HG03457 (cell line): ENCODE measurements at regions not wholly inside any gene's neighbourhood (a gene's known extent, or its start where the extent isn't known, plus 50 kb on each side); places are given as distances from the start of the nearest gene placed in this dataset.
"Not testable (repeated sequence)": the region's sequence is repeated elsewhere in the genome, so short reads cannot be mapped to it uniquely, and the experiment has no call there.

Source experiments
- ATAC-seq: cut with Tn5 transposase; IDR thresholded peaks from one replicate; pipeline ENCODE4 v1.9.1; 2021; ENCODE audit warnings: moderate number of reproducible peaks; ENCODE audit not compliant: unreplicated experiment

- no peak for ATAC-seq
Measured at GRCh38 chr12:105455261-105455660, 124.8 kb downstream of the C12orf75 start.

GRCh38 chr12:105457026-105457425 is 126.5 kb downstream of the C12orf75 start:
- no peak for ATAC-seq

- no peak for ATAC-seq
Measured at GRCh38 chr12:105459760-105460330, 129.4 kb downstream of the C12orf75 start.

- no peak for ATAC-seq
Measured at GRCh38 chr12:105461271-105461943, 130.9 kb downstream of the C12orf75 start.

- ATAC-seq: no peak
Measured at GRCh38 chr12:105461944-105462762, 131.7 kb downstream of the C12orf75 start.

- no peak for ATAC-seq
Measured at GRCh38 chr12:105462831-105463230, 132.3 kb downstream of the C12orf75 start.

- ATAC-seq: no peak
Measured at GRCh38 chr12:105464406-105464805, 133.9 kb downstream of the C12orf75 start.

- ATAC-seq: no peak
Measured at GRCh38 chr12:105466231-105466900, 135.9 kb downstream of the C12orf75 start.

- ATAC-seq: no peak
Measured at GRCh38 chr12:105466901-105467598, 136.6 kb downstream of the C12orf75 start.

- ATAC-seq: no peak
Measured at GRCh38 chr12:105467710-105468366, 137.3 kb downstream of the C12orf75 start.

- ATAC-seq: no peak
Measured at GRCh38 chr12:105468464-105468863, 138.0 kb downstream of the C12orf75 start.

- no peak for ATAC-seq
Measured at GRCh38 chr12:105469211-105469610, 138.7 kb downstream of the C12orf75 start.

GRCh38 chr12:105469701-105470100 is 139.2 kb downstream of the C12orf75 start:
- ATAC-seq: no peak

- ATAC-seq: no peak
Measured at GRCh38 chr12:105470102-105470501, 139.6 kb downstream of the C12orf75 start.

GRCh38 chr12:105470601-105471000 is 140.1 kb downstream of the C12orf75 start:
- no peak for ATAC-seq

- no peak for ATAC-seq
Measured at GRCh38 chr12:105474672-105475071, 144.2 kb downstream of the C12orf75 start.

- no peak for ATAC-seq
Measured at GRCh38 chr12:105476616-105477015, 146.1 kb downstream of the C12orf75 start.

- ATAC-seq: no peak
Measured at GRCh38 chr12:105477873-105478272, 147.4 kb downstream of the C12orf75 start.

- not testable (repeated sequence) for ATAC-seq
Measured at GRCh38 chr12:105478788-105479187, 148.3 kb downstream of the C12orf75 start.

- ATAC-seq: no peak
Measured at GRCh38 chr12:105479710-105480109, 149.2 kb downstream of the C12orf75 start.
